ENCODE measurements at regions not wholly inside any gene's neighbourhood (a gene's known extent, or its start where the extent isn't known, plus 50 kb on each side); places are given as distances from the start of the nearest gene placed in this dataset.

DNA sequence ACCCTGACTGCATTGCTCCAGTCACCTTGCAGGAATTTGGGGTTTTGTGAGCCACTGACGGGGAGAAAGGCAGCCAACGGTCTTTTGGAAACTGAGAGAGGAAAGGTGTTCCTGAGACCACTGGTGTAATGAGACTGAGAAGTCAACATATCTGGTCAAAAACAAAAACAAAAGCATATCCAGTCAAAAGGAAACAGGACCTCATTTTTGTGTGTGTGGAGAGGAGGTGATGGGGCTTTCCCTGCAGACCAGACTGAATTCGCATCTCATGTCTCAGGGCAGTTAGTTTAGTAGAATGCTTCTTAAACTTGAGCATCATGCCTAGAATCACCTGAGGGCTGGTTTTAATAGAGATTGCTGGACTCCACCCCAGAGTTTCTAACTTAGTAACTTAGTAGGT, 198.4 kb downstream of the COPRS start:
- Histone ChIP-seq H3K4me1 (no peaks in the 10 kb centered on the region), H3K9me3 (ENCODE audit: control insufficient read depth, low read length) (no peaks in the 10 kb centered on the region), H2AFZ (no peak overlapping the region), H3K27ac (no peak overlapping the region), H3K36me3 (ENCODE audit: control insufficient read depth, insufficient read depth, low read length) (no peaks in the 10 kb centered on the region), H3K27me3 (ENCODE audit: control insufficient read depth, insufficient read depth, low read length) (no peaks in the 10 kb centered on the region), H3K4me3 (ENCODE audit: low read depth, low read length) (no peak overlapping the region), H3K9ac (no peak overlapping the region), H3K4me2 (ENCODE audit: low read length) (no peak overlapping the region), H3K79me2 (no peaks in the 10 kb centered on the region)
- TF ChIP-seq, protein P1, sequence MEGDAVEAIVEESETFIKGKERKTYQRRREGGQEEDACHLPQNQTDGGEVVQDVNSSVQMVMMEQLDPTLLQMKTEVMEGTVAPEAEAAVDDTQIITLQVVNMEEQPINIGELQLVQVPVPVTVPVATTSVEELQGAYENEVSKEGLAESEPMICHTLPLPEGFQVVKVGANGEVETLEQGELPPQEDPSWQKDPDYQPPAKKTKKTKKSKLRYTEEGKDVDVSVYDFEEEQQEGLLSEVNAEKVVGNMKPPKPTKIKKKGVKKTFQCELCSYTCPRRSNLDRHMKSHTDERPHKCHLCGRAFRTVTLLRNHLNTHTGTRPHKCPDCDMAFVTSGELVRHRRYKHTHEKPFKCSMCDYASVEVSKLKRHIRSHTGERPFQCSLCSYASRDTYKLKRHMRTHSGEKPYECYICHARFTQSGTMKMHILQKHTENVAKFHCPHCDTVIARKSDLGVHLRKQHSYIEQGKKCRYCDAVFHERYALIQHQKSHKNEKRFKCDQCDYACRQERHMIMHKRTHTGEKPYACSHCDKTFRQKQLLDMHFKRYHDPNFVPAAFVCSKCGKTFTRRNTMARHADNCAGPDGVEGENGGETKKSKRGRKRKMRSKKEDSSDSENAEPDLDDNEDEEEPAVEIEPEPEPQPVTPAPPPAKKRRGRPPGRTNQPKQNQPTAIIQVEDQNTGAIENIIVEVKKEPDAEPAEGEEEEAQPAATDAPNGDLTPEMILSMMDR (IDR thresholded peaks at IDR 0.05), result no peak

DNA sequence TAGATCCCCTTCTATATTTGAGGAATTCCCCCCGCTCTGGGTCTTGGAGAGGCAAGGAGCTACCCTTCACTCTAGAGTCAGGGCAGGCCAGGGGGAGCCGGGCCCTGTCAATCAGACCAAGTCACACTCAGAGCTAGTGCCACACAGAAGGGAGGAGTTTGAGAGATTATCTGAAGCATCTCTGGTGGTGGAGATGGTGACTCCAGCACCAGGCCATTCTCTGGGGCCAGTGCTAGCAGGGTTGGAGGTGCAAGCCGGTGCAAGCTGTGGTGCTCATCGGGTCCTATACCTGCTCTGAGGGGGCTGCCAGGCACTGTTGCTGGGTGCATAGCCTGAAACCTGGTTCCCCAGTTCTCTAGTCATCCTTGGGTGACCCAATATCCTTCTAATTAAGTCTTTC, 201.2 kb downstream of the COPRS start:
- Histone ChIP-seq H3K4me1 (no peaks in the 10 kb centered on the region), H3K9ac (no peak overlapping the region), H3K4me2 (ENCODE audit: low read length) (no peak overlapping the region), H3K36me3 (ENCODE audit: control insufficient read depth, insufficient read depth, low read length) (no peaks in the 10 kb centered on the region), H3K27ac (no peak overlapping the region), H3K9me3 (ENCODE audit: control insufficient read depth, low read length) (no peaks in the 10 kb centered on the region), H3K79me2 (no peaks in the 10 kb centered on the region), H2AFZ (no peak overlapping the region), H3K27me3 (ENCODE audit: control insufficient read depth, insufficient read depth, low read length) (no peaks in the 10 kb centered on the region), H3K4me3 (ENCODE audit: low read depth, low read length) (no peak overlapping the region)
- TF ChIP-seq, protein P1 (IDR thresholded peaks at IDR 0.05), result no peak

DNA sequence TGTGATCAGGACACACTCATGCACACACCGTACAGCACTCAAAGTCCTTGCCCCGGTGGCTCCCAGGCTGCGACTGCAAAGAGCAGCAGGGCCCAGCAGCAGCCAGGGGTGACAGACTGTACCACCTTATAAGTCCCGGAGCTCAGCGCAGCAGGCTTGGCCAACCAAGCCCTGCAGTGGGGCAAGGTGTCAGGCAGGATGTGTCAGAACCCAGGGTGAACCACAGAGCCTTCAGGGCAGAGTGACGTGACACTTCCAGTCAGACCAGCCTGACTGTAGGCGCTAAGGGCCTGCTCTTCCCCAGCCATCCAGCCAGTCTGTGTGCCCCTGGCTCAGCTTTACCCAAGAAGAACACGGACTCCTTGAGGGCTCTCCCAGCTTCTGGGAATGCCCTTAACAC, 204.1 kb downstream of the COPRS start:
- Histone ChIP-seq H3K27me3 (ENCODE audit: control insufficient read depth, insufficient read depth, low read length) (no peaks in the 10 kb centered on the region), H3K27ac (no peak overlapping the region)

DNA sequence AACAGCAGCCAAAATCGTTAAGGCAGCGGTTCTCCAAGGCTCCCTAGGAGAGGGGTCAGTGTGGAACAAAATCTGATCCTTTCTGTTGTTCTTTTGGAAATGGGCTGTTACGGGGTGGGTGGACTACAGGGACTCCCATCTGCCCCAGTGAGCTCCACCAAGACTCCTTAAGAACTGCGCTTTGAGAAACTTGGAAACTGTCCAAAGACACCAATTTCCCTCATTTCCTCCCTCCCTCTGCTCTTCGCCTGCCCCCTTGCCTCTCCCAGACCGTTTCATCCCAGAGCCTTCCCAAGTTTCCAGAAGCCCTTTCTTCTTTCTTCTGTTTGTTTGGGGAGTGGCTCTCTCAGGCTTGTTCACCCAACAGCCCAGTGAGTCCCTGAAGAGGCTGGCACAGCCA, 205.4 kb downstream of the COPRS start:
- Histone ChIP-seq H3K27ac (no peak overlapping the region), H3K9me3 (ENCODE audit: control insufficient read depth, low read length) (no peaks in the 10 kb centered on the region), H3K4me2 (ENCODE audit: low read length) (no peak overlapping the region), H3K27me3 (ENCODE audit: control insufficient read depth, insufficient read depth, low read length) (no peaks in the 10 kb centered on the region), H3K36me3 (ENCODE audit: control insufficient read depth, insufficient read depth, low read length) (no peaks in the 10 kb centered on the region), H2AFZ (no peak overlapping the region), H3K4me3 (ENCODE audit: low read depth, low read length) (no peak overlapping the region), H3K4me1 (no peaks in the 10 kb centered on the region), H3K79me2 (no peaks in the 10 kb centered on the region), H3K9ac (no peak overlapping the region)
- TF ChIP-seq, protein P1 (IDR thresholded peaks at IDR 0.05), result no peak

More for the DNA sequence above, 204.1 kb downstream of the COPRS start:
- no peak overlapping the region for H3K4me2 ChIP-seq (ENCODE audit: low read length)
- H2AFZ ChIP-seq, result no peak overlapping the region
- TF ChIP-seq, protein P1 (IDR thresholded peaks at IDR 0.05), result no peak
- no peak overlapping the region for H3K4me3 ChIP-seq (ENCODE audit: low read depth, low read length)
- H3K9me3 ChIP-seq (ENCODE audit: control insufficient read depth, low read length), result no peaks in the 10 kb centered on the region
- no peaks in the 10 kb centered on the region for H3K36me3 ChIP-seq (ENCODE audit: control insufficient read depth, insufficient read depth, low read length)
- no peaks in the 10 kb centered on the region for H3K79me2 ChIP-seq
- no peaks in the 10 kb centered on the region for H3K4me1 ChIP-seq
- H3K9ac ChIP-seq, result no peak overlapping the region

DNA sequence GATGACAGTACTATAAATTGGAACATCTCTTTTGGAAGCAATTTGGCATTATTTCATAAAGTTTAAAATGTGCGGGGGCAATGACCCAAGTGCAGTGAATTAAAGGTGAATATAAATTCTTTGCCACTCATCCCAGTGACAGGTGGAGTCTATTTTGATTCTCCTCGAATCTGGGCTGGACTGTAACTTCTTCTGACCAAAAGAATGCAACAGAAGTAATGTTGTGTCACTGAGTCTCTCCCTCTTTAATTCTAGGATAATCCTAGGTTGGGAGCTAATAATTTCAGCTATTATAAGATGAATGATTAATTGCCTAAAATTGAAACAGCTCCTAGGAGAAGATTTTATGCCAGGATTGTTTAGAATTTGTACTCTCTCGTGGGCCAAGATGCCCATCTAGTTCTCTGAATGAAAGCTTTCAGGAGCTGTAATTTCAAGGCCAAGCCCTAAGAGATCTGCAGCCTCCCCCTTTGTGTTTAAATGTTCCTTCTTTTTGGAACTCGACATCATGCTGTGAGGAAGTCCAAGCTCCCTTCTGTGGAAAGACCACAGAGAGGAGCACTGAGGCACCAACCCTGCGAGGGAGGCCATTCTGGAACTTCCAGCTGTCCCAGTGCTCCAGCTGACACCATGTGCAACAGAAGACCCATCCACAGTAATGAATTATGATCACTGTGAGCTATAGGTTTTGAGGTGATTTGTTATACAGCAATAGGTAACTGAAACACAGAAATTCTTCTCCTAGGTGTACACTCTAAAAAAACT, 208.1 kb downstream of the COPRS start:
- no peaks in the 10 kb centered on the region for H3K79me2 ChIP-seq
- TF ChIP-seq, protein P1 (IDR thresholded peaks at IDR 0.05), result no peak
- no peaks in the 10 kb centered on the region for H3K9me3 ChIP-seq (ENCODE audit: control insufficient read depth, low read length)
- H3K27me3 ChIP-seq (ENCODE audit: control insufficient read depth, insufficient read depth, low read length), result no peaks in the 10 kb centered on the region
- no peak overlapping the region for H3K27ac ChIP-seq
- no peak overlapping the region for H3K4me3 ChIP-seq (ENCODE audit: low read depth, low read length)
- H3K4me1 ChIP-seq, result no peaks in the 10 kb centered on the region
- H3K4me2 ChIP-seq (ENCODE audit: low read length), result no peak overlapping the region
- no peaks in the 10 kb centered on the region for H3K36me3 ChIP-seq (ENCODE audit: control insufficient read depth, insufficient read depth, low read length)
- no peak overlapping the region for H3K9ac ChIP-seq
- no peak overlapping the region for H2AFZ ChIP-seq

All from parathyroid adenoma (tissue), 2 donors.